ENCODE measurements at regions not wholly inside any gene's neighbourhood (a gene's known extent, or its start where the extent isn't known, plus 50 kb on each side); places are given as distances from the start of the nearest gene placed in this dataset.

GRCh38 chr3:148178503-148178902 lies 519.2 kb upstream of the AGTR1 start:
- TF ChIP-seq CTCF (IDR thresholded peaks at IDR 0.05) (no peak), POLR2A (IDR thresholded peaks at IDR 0.05; ENCODE audit: low read depth) (no peak)
